Activated CD4-positive, alpha-beta memory T cell treated with anti-CD3 and anti-CD28 coated beads for 36 hours (primary cell): ENCODE measurements at regions not wholly inside any gene's neighbourhood (a gene's known extent, or its start where the extent isn't known, plus 50 kb on each side); places are given as distances from the start of the nearest gene placed in this dataset.

Experiments used
- CTCF ChIA-PET: fragments of 350-600 bp; sonication (Branson Sonifier 250); formaldehyde crosslinking; loops from one replicate; lab custom pipeline; 2021; ENCODE audit warnings: antibody characterized with exemption, inconsistent platforms; lab: Charles Lee
- POLR2A ChIA-PET: fragments of 350-600 bp; sonication (Branson Sonifier 250); formaldehyde crosslinking; loops from one replicate; lab custom pipeline; 2021; ENCODE audit warnings: antibody characterized with exemption; lab: Charles Lee
- DNase-seq: peaks from one replicate; pipeline ENCODE4 v3.0.0-alpha.2; 2020
- H3K27ac Mint-ChIP-seq: one replicate; pipeline ENCODE4 v1.8.0; 2021; ENCODE audit warnings: mixed read lengths
- H3K27me3 Mint-ChIP-seq: one replicate; pipeline ENCODE4 v1.8.0; 2021; ENCODE audit warnings: mixed read lengths
- H3K36me3 Mint-ChIP-seq: one replicate; pipeline ENCODE4 v1.8.0; 2021; ENCODE audit warnings: mixed read lengths
- H3K4me1 Mint-ChIP-seq: one replicate; pipeline ENCODE4 v1.8.0; 2021; ENCODE audit warnings: low read depth, mixed read lengths
- H3K4me3 Mint-ChIP-seq: one replicate; pipeline ENCODE4 v1.8.0; 2021; ENCODE audit warnings: mild to moderate bottlenecking, mixed read lengths
- H3K9me3 Mint-ChIP-seq: one replicate; pipeline ENCODE4 v1.8.0; 2021; ENCODE audit warnings: mixed read lengths
- intact Hi-C: fragments of 100-400 bp; cut with micrococcal nuclease; formaldehyde crosslinking; loops from one replicate; pipeline ENCODE4 v1.15.1; 2023

- no peaks in the 10 kb centered on the region for H3K36me3 Mint-ChIP-seq
- no peak overlapping the region for H3K4me3 Mint-ChIP-seq
- peaks cover 5% of the 10 kb centered on the region for H3K9me3 Mint-ChIP-seq
- no peaks in the 10 kb centered on the region for H3K4me1 Mint-ChIP-seq
- ChIA-PET POLR2A (no interaction called here), CTCF (no interaction called here)
- H3K27ac Mint-ChIP-seq: no peak overlapping the region
- H3K27me3 Mint-ChIP-seq: no peaks in the 10 kb centered on the region
- no peak for DNase-seq
- intact Hi-C loops: no loop called here
These were observed 56.3 kb downstream of the AGTR2 start for GRCh38 chrX:116226665-116227484.

- POLR2A ChIA-PET: no interaction called here
These were observed 59.8 kb downstream of the AGTR2 start for GRCh38 chrX:116230130-116230898.

GRCh38 chrX:116232833-116233232, 62.3 kb downstream of the AGTR2 start:
- ChIA-PET POLR2A (no interaction called here), CTCF (no interaction called here)
- Mint-ChIP-seq H3K4me3 (no peak overlapping the region), H3K27me3 (no peaks in the 10 kb centered on the region), H3K9me3 (peaks cover under 1% of the 10 kb centered on the region), H3K36me3 (no peaks in the 10 kb centered on the region), H3K4me1 (no peaks in the 10 kb centered on the region), H3K27ac (no peak overlapping the region)
- no peak for DNase-seq
- intact Hi-C loops: no loop called here

More at GRCh38 chrX:116230130-116230898, 59.8 kb downstream of the AGTR2 start:
- H3K27me3 Mint-ChIP-seq: no peaks in the 10 kb centered on the region
- no peaks in the 10 kb centered on the region for H3K4me1 Mint-ChIP-seq
- intact Hi-C loops: no loop called here
- CTCF ChIA-PET: no interaction called here
- H3K4me3 Mint-ChIP-seq: no peak overlapping the region
- no peak for DNase-seq
- no peak overlapping the region for H3K27ac Mint-ChIP-seq
- peaks cover 5% of the 10 kb centered on the region for H3K9me3 Mint-ChIP-seq
- H3K36me3 Mint-ChIP-seq: no peaks in the 10 kb centered on the region

- intact Hi-C loops: no loop called here
- Mint-ChIP-seq H3K36me3 (no peaks in the 10 kb centered on the region), H3K27ac (no peak overlapping the region), H3K9me3 (no peaks in the 10 kb centered on the region), H3K4me3 (no peak overlapping the region), H3K4me1 (no peaks in the 10 kb centered on the region), H3K27me3 (no peaks in the 10 kb centered on the region)
- CTCF ChIA-PET: no interaction called here
- DNase-seq: no peak
- POLR2A ChIA-PET: no interaction called here
These were observed 66.1 kb downstream of the AGTR2 start for GRCh38 chrX:116236666-116237065.

- ChIA-PET POLR2A (no interaction called here), CTCF (no interaction called here)
- Mint-ChIP-seq H3K27ac (no peak overlapping the region), H3K27me3 (no peaks in the 10 kb centered on the region), H3K4me1 (no peaks in the 10 kb centered on the region), H3K4me3 (no peak overlapping the region), H3K9me3 (no peaks in the 10 kb centered on the region), H3K36me3 (no peaks in the 10 kb centered on the region)
- intact Hi-C loops: no loop called here
- no peak for DNase-seq
These were observed 67.5 kb downstream of the AGTR2 start for GRCh38 chrX:116238093-116238492.

- ChIA-PET POLR2A (no interaction called here), CTCF (no interaction called here)
- intact Hi-C loops: no loop called here
- no peaks in the 10 kb centered on the region for H3K27me3 Mint-ChIP-seq
- H3K36me3 Mint-ChIP-seq: no peaks in the 10 kb centered on the region
- H3K27ac Mint-ChIP-seq: no peak overlapping the region
- H3K9me3 Mint-ChIP-seq: no peaks in the 10 kb centered on the region
- no peaks in the 10 kb centered on the region for H3K4me1 Mint-ChIP-seq
- DNase-seq: no peak
- H3K4me3 Mint-ChIP-seq: no peak overlapping the region
These were observed 68.2 kb downstream of the AGTR2 start for GRCh38 chrX:116238567-116239255.

- Mint-ChIP-seq H3K4me3 (no peak overlapping the region), H3K27ac (no peak overlapping the region), H3K36me3 (no peaks in the 10 kb centered on the region), H3K27me3 (no peaks in the 10 kb centered on the region), H3K9me3 (no peaks in the 10 kb centered on the region), H3K4me1 (no peaks in the 10 kb centered on the region)
- ChIA-PET POLR2A (no interaction called here), CTCF (no interaction called here)
- DNase-seq: no peak
- intact Hi-C loops: no loop called here
These were observed 69.6 kb downstream of the AGTR2 start for GRCh38 chrX:116239944-116240840.

- Mint-ChIP-seq H3K27ac (no peak overlapping the region), H3K4me1 (no peaks in the 10 kb centered on the region), H3K36me3 (no peaks in the 10 kb centered on the region), H3K27me3 (no peaks in the 10 kb centered on the region), H3K4me3 (no peak overlapping the region), H3K9me3 (no peaks in the 10 kb centered on the region)
- DNase-seq: no peak
- intact Hi-C loops: no loop called here
- CTCF ChIA-PET: no interaction called here
- POLR2A ChIA-PET: no interaction called here
These were observed 70.5 kb downstream of the AGTR2 start for GRCh38 chrX:116241001-116241400.

- intact Hi-C loops: no loop called here
- ChIA-PET CTCF (no interaction called here), POLR2A (no interaction called here)
- Mint-ChIP-seq H3K4me1 (no peaks in the 10 kb centered on the region), H3K9me3 (no peaks in the 10 kb centered on the region), H3K27me3 (no peaks in the 10 kb centered on the region), H3K27ac (no peak overlapping the region), H3K36me3 (no peaks in the 10 kb centered on the region), H3K4me3 (no peak overlapping the region)
- DNase-seq: no peak
These were observed 72.5 kb downstream of the AGTR2 start for GRCh38 chrX:116243039-116243438.

GRCh38 chrX:116246261-116246660, 75.7 kb downstream of the AGTR2 start:
- H3K4me1 Mint-ChIP-seq: no peaks in the 10 kb centered on the region
- ChIA-PET POLR2A (no interaction called here), CTCF (no interaction called here)
- H3K27ac Mint-ChIP-seq: no peak overlapping the region
- DNase-seq: no peak
- intact Hi-C loops: no loop called here
- H3K9me3 Mint-ChIP-seq: peaks cover 4% of the 10 kb centered on the region
- H3K27me3 Mint-ChIP-seq: no peaks in the 10 kb centered on the region
- H3K36me3 Mint-ChIP-seq: no peaks in the 10 kb centered on the region
- H3K4me3 Mint-ChIP-seq: no peak overlapping the region

GRCh38 chrX:116267511-116268040, 97.0 kb downstream of the AGTR2 start:
- Mint-ChIP-seq H3K36me3 (no peaks in the 10 kb centered on the region), H3K4me1 (no peaks in the 10 kb centered on the region), H3K27ac (no peak overlapping the region), H3K4me3 (no peak overlapping the region), H3K27me3 (no peaks in the 10 kb centered on the region), H3K9me3 (no peaks in the 10 kb centered on the region)
- no peak for DNase-seq
- ChIA-PET POLR2A (no interaction called here), CTCF (no interaction called here)
- intact Hi-C loops: no loop called here
